Putamen (tissue), 1 donor: ENCODE measurements at regions not wholly inside any gene's neighbourhood (a gene's known extent, or its start where the extent isn't known, plus 50 kb on each side); places are given as distances from the start of the nearest gene placed in this dataset.
"Not testable (repeated sequence)": the region's sequence is repeated elsewhere in the genome, so short reads cannot be mapped to it uniquely, and the experiment has no call there.

ENCODE experiments used
- DNase-seq: peaks from one replicate; pipeline ENCODE4 v3.0.0-alpha.2; 2016; ENCODE audit warnings: low spot score

- DNase-seq: no peak
Observed at GRCh38 chr4:170698334-170698733, 608.6 kb upstream of the AADAT start.

- no peak for DNase-seq
Observed at GRCh38 chr4:170697845-170698244, 608.1 kb upstream of the AADAT start.

- no peak for DNase-seq
Observed at GRCh38 chr4:170697045-170697444, 607.3 kb upstream of the AADAT start.

GRCh38 chr4:170691168-170691567 lies 601.4 kb upstream of the AADAT start:
- DNase-seq: no peak

GRCh38 chr4:170687751-170688150 lies 598.0 kb upstream of the AADAT start:
- DNase-seq: no peak

GRCh38 chr4:170685701-170686100 lies 595.9 kb upstream of the AADAT start:
- not testable (repeated sequence) for DNase-seq

- no peak for DNase-seq
Observed at GRCh38 chr4:170682558-170683294, 593.0 kb upstream of the AADAT start.

GRCh38 chr4:170682087-170682486 lies 592.3 kb upstream of the AADAT start:
- DNase-seq: not testable (repeated sequence)

GRCh38 chr4:170675568-170676262 lies 586.0 kb upstream of the AADAT start:
- no peak for DNase-seq

- no peak for DNase-seq
Observed at GRCh38 chr4:170674176-170674575, 584.4 kb upstream of the AADAT start.

- DNase-seq: no peak
Observed at GRCh38 chr4:170672381-170672965, 582.7 kb upstream of the AADAT start.

- DNase-seq: no peak
Observed at GRCh38 chr4:170671171-170671570, 581.4 kb upstream of the AADAT start.

- DNase-seq: no peak
Observed at GRCh38 chr4:170667814-170668213, 578.1 kb upstream of the AADAT start.

- no peak for DNase-seq
Observed at GRCh38 chr4:170666909-170667308, 577.2 kb upstream of the AADAT start.

- DNase-seq: no peak
Observed at GRCh38 chr4:170662250-170662649, 572.5 kb upstream of the AADAT start.

- no peak for DNase-seq
Observed at GRCh38 chr4:170657761-170658160, 568.0 kb upstream of the AADAT start.

GRCh38 chr4:170656506-170656905 lies 566.8 kb upstream of the AADAT start:
- no peak for DNase-seq

GRCh38 chr4:170652571-170652970 lies 562.8 kb upstream of the AADAT start:
- DNase-seq: no peak

GRCh38 chr4:170651786-170652185 lies 562.0 kb upstream of the AADAT start:
- no peak for DNase-seq

GRCh38 chr4:170627418-170627817 lies 537.7 kb upstream of the AADAT start:
- DNase-seq: no peak

GRCh38 chr4:170623899-170624298 lies 534.1 kb upstream of the AADAT start:
- DNase-seq: no peak

GRCh38 chr4:170610434-170610833 lies 520.7 kb upstream of the AADAT start:
- no peak for DNase-seq

- no peak for DNase-seq
Observed at GRCh38 chr4:170599894-170600293, 510.1 kb upstream of the AADAT start.
